RWPE2 (cell line): ENCODE measurements at regions not wholly inside any gene's neighbourhood (a gene's known extent, or its start where the extent isn't known, plus 50 kb on each side); places are given as distances from the start of the nearest gene placed in this dataset.

ENCODE experiments used
- ATAC-seq: fragments of 200-7000 bp; cut with Tn5 transposase; 3 replicates; pipeline ENCODE4 v1.9.1; 2021; ENCODE audit warnings: low read depth
- DNase-seq: peaks from one replicate; pipeline ENCODE4 v3.0.0-alpha.2; 2020; ENCODE audit warnings: low spot score
- H3K27ac ChIP-seq: fragments of 450-650 bp; 2 replicates; pipeline ENCODE4 v1.5.1; 2017; ENCODE audit warnings: mild to moderate bottlenecking; ENCODE audit not compliant: poor library complexity, severe bottlenecking
- H3K27me3 ChIP-seq: fragments of 250-450 bp; sonication (Bioruptor Pico); 2 replicates; pipeline ENCODE4 v1.5.1; 2021; ENCODE audit warnings: mild to moderate bottlenecking, moderate library complexity; ENCODE audit not compliant: insufficient read depth, poor library complexity, severe bottlenecking
- H3K36me3 ChIP-seq: fragments of 250-450 bp; sonication (Bioruptor Pico); 2 replicates; pipeline ENCODE4 v1.5.1; 2020; ENCODE audit warnings: low read depth, mild to moderate bottlenecking, moderate library complexity
- H3K4me1 ChIP-seq: fragments of 250-450 bp; sonication (Bioruptor Pico); 2 replicates; pipeline ENCODE4 v1.5.1; 2021; ENCODE audit warnings: mild to moderate bottlenecking, moderate library complexity; ENCODE audit not compliant: insufficient read depth, poor library complexity, severe bottlenecking
- H3K4me3 ChIP-seq: fragments of 250-450 bp; sonication (Bioruptor Pico); 2 replicates; pipeline ENCODE4 v1.5.1; 2021; ENCODE audit warnings: mild to moderate bottlenecking, moderate library complexity; ENCODE audit not compliant: severe bottlenecking
- H3K9me3 ChIP-seq: fragments of 250-450 bp; sonication (Bioruptor Pico); 2 replicates; pipeline ENCODE4 v1.5.1; 2021; ENCODE audit warnings: mild to moderate bottlenecking, moderate library complexity; ENCODE audit not compliant: severe bottlenecking
- TF ChIP-seq, protein P1 (sequence below): fragments of 450-650 bp; IDR thresholded peaks from one replicate; pipeline ENCODE4 v1.5.1; 2017; ENCODE audit warnings: mild to moderate bottlenecking, moderate library complexity; ENCODE audit not compliant: poor library complexity, severe bottlenecking

DNA sequence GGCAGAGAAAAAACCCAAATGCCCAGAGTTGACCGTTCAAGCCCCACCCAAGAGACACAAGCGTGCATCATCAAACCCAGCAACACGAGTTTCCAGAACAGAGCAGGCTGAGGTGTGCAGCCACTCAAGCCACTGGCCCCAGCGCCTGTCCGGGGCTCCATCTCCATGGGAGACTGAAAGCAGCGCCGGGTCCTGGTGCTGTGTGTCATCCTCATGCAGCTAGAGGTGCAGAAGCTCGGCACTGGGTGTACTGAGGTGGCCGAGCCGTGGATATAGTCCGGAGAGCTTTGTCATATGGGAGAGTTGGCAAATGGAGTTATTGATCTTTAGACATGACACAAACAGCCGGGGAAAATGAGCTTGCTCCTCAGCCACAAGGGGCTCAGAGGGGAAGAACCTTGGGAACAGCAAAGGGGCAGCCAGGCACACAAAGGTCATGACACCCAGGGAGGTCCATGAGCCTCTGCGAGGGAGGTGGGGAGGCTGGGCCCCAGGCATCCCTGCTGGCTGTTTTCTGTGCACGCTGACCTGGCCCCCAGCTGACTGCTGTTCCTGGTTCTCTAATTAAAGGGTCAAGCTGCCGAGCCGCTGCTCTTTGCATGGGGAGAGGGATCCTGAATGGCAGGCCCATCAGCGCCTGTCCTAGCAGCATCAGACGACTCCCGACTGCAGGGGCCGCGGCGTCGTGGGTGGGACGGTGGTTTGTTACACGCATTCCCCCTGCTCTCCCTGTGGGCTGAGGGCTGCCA is 145.4 kb upstream of the SFSWAP start:
- DNase-seq, result no peak
- ATAC-seq, result no peak
- H3K36me3 ChIP-seq, result no peaks in the 10 kb centered on the region
- no peak overlapping the region for H3K27ac ChIP-seq
- peaks cover 7% of the 10 kb centered on the region for H3K27me3 ChIP-seq
- H3K9me3 ChIP-seq, result no peaks in the 10 kb centered on the region
- H3K4me3 ChIP-seq, result no peak overlapping the region
- TF ChIP-seq, protein P1, sequence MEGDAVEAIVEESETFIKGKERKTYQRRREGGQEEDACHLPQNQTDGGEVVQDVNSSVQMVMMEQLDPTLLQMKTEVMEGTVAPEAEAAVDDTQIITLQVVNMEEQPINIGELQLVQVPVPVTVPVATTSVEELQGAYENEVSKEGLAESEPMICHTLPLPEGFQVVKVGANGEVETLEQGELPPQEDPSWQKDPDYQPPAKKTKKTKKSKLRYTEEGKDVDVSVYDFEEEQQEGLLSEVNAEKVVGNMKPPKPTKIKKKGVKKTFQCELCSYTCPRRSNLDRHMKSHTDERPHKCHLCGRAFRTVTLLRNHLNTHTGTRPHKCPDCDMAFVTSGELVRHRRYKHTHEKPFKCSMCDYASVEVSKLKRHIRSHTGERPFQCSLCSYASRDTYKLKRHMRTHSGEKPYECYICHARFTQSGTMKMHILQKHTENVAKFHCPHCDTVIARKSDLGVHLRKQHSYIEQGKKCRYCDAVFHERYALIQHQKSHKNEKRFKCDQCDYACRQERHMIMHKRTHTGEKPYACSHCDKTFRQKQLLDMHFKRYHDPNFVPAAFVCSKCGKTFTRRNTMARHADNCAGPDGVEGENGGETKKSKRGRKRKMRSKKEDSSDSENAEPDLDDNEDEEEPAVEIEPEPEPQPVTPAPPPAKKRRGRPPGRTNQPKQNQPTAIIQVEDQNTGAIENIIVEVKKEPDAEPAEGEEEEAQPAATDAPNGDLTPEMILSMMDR, result no peak
- H3K4me1 ChIP-seq, result no peaks in the 10 kb centered on the region

DNA sequence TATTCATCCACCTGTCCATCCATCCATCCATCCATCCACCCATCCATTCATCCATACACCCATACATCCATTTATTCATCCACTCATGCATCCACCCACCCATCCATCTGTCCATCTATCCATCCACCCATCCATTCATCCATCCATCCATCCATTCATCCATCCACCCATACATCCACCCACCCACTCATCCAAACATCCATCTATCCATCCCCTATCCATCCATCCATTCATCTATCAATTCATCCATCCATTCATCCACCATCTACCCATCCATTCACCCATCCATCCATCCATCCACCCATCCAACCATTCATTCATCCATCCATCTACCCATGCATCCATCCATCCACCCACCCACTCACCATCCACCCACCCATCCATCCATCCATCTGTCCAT is 142.6 kb upstream of the SFSWAP start:
- Histone ChIP-seq H3K36me3 (no peaks in the 10 kb centered on the region), H3K9me3 (no peaks in the 10 kb centered on the region), H3K27ac (no peak overlapping the region), H3K4me1 (no peaks in the 10 kb centered on the region), H3K27me3 (peaks cover 10% of the 10 kb centered on the region), H3K4me3 (no peak overlapping the region)
- ATAC-seq, result no peak
- TF ChIP-seq, protein P1, result no peak
- no peak for DNase-seq

DNA sequence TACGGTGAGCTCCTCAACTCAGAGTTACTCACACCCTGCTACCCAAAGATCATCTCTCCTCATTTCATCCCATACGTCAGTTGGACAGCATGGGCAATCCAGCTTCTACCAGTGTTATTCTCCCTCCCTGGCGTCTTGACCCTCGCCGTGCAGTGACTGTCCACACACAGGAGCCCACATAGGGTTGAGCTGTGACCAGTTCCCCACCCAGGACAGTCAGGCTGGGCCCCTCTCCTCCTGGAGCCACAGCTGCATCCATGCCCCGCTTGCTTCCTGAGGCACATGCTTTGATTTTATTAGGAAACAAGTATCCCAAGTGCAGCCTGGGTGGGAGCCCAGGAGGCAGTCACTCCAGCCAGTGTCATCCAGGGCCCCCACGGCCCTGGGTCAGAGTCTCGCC is 140.3 kb upstream of the SFSWAP start:
- no peak for ATAC-seq
- TF ChIP-seq, protein P1, result no peak
- Histone ChIP-seq H3K4me1 (no peaks in the 10 kb centered on the region), H3K36me3 (no peaks in the 10 kb centered on the region), H3K27ac (no peak overlapping the region), H3K9me3 (no peaks in the 10 kb centered on the region), H3K27me3 (peaks cover 9% of the 10 kb centered on the region), H3K4me3 (no peak overlapping the region)
- no peak for DNase-seq

DNA sequence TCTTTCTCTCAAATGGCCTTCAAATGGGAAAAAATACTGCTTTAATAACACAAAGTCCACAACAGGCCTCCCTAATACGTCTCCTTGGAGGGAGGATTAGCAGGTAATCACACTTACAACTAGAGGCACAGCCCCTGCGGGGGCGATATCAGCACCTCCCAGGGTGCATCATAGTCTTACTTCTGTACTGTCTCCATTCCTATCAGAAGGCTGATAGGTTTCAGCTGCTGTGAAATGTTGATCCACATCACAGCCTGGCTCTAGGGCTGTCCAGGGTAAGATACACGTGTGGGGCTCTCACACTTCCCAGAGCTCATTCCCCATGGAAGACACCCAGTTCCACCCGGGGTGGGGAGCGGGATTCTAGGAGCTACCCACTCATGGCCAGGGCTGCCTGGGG is 139.1 kb upstream of the SFSWAP start:
- Histone ChIP-seq H3K27ac (no peak overlapping the region), H3K27me3 (peaks cover 9% of the 10 kb centered on the region)
- no peak for ATAC-seq

DNA sequence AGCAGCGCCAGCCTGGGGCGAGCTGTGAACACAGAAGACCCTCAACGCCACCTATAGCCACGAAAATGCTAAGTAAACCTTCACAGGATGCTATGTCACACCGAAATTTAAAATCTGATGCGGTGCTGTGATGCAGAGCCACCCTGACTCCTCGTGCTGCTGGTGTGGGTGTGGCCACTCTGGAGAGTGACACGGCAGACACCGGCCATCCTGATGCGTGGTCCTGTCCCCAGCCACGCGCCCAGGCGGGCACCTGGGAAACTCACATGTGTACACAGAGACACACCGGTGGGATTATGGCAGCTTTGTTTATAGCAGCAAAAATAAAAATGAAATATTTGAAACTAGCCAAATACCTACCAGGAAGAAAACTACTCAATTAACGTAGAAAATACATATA is 138.3 kb upstream of the SFSWAP start:
- Histone ChIP-seq H3K4me1 (no peaks in the 10 kb centered on the region), H3K4me3 (no peak overlapping the region), H3K27ac (no peak overlapping the region), H3K36me3 (no peaks in the 10 kb centered on the region), H3K27me3 (peaks cover 9% of the 10 kb centered on the region), H3K9me3 (no peaks in the 10 kb centered on the region)
- ATAC-seq, result no peak
- no peak for DNase-seq
- TF ChIP-seq, protein P1, result no peak

More for the DNA sequence above, 139.1 kb upstream of the SFSWAP start:
- TF ChIP-seq, protein P1, result no peak
- no peak for DNase-seq
- no peaks in the 10 kb centered on the region for H3K4me1 ChIP-seq
- H3K36me3 ChIP-seq, result no peaks in the 10 kb centered on the region
- H3K9me3 ChIP-seq, result no peaks in the 10 kb centered on the region
- H3K4me3 ChIP-seq, result no peak overlapping the region
